Renal cortex interstitium (tissue), 11 donors: ENCODE measurements at regions not wholly inside any gene's neighbourhood (a gene's known extent, or its start where the extent isn't known, plus 50 kb on each side); places are given as distances from the start of the nearest gene placed in this dataset.
"Not testable (repeated sequence)": the region's sequence is repeated elsewhere in the genome, so short reads cannot be mapped to it uniquely, and the experiment has no call there.

ENCODE experiments used
- DNase-seq, 11 donors: peaks; one replicate each; pipeline ENCODE4 v3.0.0-alpha.2; 2013; ENCODE audit warnings: low read depth in 9 of 11, low spot score in 4 of 11; ENCODE audit errors: extremely low read depth in 1 of 11

GRCh38 chr1:194846488-194846887 is 1660.1 kb upstream of the B3GALT2 start:
- no peak for DNase-seq

- DNase-seq = no peak
Measured at GRCh38 chr1:194843077-194843476, 1656.7 kb upstream of the B3GALT2 start.

- no peak for DNase-seq
Measured at GRCh38 chr1:194833111-194833510, 1646.7 kb upstream of the B3GALT2 start.

GRCh38 chr1:194831595-194831994 is 1645.2 kb upstream of the B3GALT2 start:
- not testable (repeated sequence) for DNase-seq

- DNase-seq = no peak
Measured at GRCh38 chr1:194830387-194830786, 1644.0 kb upstream of the B3GALT2 start.

- no peak for DNase-seq
Measured at GRCh38 chr1:194829492-194829891, 1643.1 kb upstream of the B3GALT2 start.

- DNase-seq = no peak
Measured at GRCh38 chr1:194825382-194825781, 1639.0 kb upstream of the B3GALT2 start.

GRCh38 chr1:194821091-194821490 is 1634.7 kb upstream of the B3GALT2 start:
- no peak for DNase-seq

GRCh38 chr1:194818674-194819073 is 1632.3 kb upstream of the B3GALT2 start:
- no peak for DNase-seq

- no peak for DNase-seq
Measured at GRCh38 chr1:194816859-194817258, 1630.4 kb upstream of the B3GALT2 start.

GRCh38 chr1:194813096-194813495 is 1626.7 kb upstream of the B3GALT2 start:
- DNase-seq = no peak

- DNase-seq = no peak
Measured at GRCh38 chr1:194809665-194810064, 1623.3 kb upstream of the B3GALT2 start.

- DNase-seq = no peak
Measured at GRCh38 chr1:194809215-194809614, 1622.8 kb upstream of the B3GALT2 start.

- DNase-seq = no peak
Measured at GRCh38 chr1:194807530-194808220, 1621.3 kb upstream of the B3GALT2 start.

- DNase-seq = no peak
Measured at GRCh38 chr1:194802572-194802971, 1616.2 kb upstream of the B3GALT2 start.

- no peak for DNase-seq
Measured at GRCh38 chr1:194795917-194796593, 1609.6 kb upstream of the B3GALT2 start.

- no peak for DNase-seq
Measured at GRCh38 chr1:194787001-194787400, 1600.6 kb upstream of the B3GALT2 start.

GRCh38 chr1:194786027-194786426 is 1599.6 kb upstream of the B3GALT2 start:
- DNase-seq = no peak

- DNase-seq = no peak
Measured at GRCh38 chr1:194776657-194777056, 1590.2 kb upstream of the B3GALT2 start.

- no peak for DNase-seq
Measured at GRCh38 chr1:194774535-194774934, 1588.1 kb upstream of the B3GALT2 start.
